ENCODE measurements at regions not wholly inside any gene's neighbourhood (a gene's known extent, or its start where the extent isn't known, plus 50 kb on each side); places are given as distances from the start of the nearest gene placed in this dataset.
A peak's percentile ranks its signal among the peaks of the same experiment; 100 is the strongest.

DNA sequence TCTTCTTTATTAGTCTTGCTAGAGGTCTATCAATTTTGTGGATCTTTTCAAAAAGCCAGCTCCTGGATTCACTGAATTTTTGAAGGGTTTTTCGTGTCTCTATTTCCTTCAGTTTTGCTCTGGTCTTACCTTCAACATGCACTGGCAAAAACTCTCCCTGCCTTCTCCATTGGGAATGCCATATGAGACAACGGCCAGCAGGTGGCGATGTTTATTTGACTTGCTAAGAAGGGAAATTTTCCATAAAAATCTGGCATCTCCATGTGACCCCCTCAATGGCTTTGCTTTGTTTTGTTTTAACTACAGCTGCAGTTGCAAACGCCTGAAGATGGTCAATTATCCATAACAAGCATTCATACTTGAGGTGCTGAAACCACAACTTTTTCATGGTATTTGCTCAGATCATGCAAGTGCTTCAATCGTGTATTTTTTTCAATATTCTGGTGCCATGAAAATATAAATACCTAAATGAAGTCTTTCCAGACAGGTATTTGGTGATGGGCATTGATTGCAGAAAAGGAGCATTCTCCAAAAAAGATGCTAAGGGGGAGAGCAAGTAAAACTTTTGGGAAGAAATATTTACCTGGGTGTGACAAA lies 449.4 kb downstream of the CDY2B start:
- TF ChIP-seq, protein P1, sequence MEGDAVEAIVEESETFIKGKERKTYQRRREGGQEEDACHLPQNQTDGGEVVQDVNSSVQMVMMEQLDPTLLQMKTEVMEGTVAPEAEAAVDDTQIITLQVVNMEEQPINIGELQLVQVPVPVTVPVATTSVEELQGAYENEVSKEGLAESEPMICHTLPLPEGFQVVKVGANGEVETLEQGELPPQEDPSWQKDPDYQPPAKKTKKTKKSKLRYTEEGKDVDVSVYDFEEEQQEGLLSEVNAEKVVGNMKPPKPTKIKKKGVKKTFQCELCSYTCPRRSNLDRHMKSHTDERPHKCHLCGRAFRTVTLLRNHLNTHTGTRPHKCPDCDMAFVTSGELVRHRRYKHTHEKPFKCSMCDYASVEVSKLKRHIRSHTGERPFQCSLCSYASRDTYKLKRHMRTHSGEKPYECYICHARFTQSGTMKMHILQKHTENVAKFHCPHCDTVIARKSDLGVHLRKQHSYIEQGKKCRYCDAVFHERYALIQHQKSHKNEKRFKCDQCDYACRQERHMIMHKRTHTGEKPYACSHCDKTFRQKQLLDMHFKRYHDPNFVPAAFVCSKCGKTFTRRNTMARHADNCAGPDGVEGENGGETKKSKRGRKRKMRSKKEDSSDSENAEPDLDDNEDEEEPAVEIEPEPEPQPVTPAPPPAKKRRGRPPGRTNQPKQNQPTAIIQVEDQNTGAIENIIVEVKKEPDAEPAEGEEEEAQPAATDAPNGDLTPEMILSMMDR (IDR thresholded peaks at IDR 0.05), result peak in 2 of 3 experiments; percentile 15 to 53
- no peak for TF ChIP-seq POLR2A (IDR thresholded peaks at IDR 0.05)
